HCT116 (cell line): ENCODE measurements at regions not wholly inside any gene's neighbourhood (a gene's known extent, or its start where the extent isn't known, plus 50 kb on each side); places are given as distances from the start of the nearest gene placed in this dataset.

Experiments
- ATAC-seq: fragments of 200-7000 bp; cut with Tn5 transposase; 2 replicates; pipeline ENCODE4 v1.9.1; 2020; ENCODE audit warnings: mild to moderate bottlenecking, moderate library complexity
- BruUV-seq: library from RNA; stranded (reverse); fragments of 400-500 nt; replicated peaks from 2 replicates; lab custom pipeline; 2021; lab: Mats Ljungman, UMichigan
- CTCF ChIA-PET: fragments of 300-600 bp; sonication (Branson Sonifier 250); formaldehyde crosslinking; loops from one replicate; lab custom pipeline; 2021; ENCODE audit warnings: antibody characterized with exemption; lab: Charles Lee
- POLR2A ChIA-PET: fragments of 300-600, 350-600 bp; sonication (Branson Sonifier 250); formaldehyde crosslinking; loops from one replicate; lab custom pipeline; 2021; ENCODE audit warnings: antibody characterized with exemption; lab: Charles Lee
- RAD21 ChIA-PET, 2 experiments: fragments of 300-600 bp; sonication (Branson Sonifier 250); formaldehyde crosslinking; loops; one replicate each; lab custom pipeline; 2023; ENCODE audit warnings: low total read pairs in 2 of 2; ENCODE audit not compliant: uncharacterized antibody in 2 of 2, unreplicated experiment in 2 of 2, low non-redundant PET in 1 of 2; lab: Charles Lee
- DNase-seq: peaks from one replicate; pipeline ENCODE4 v3.0.0-alpha.2; 2010; ENCODE audit warnings: low read depth, low spot score
- H2AFZ ChIP-seq: fragments of 200-600 bp; shearing (Covaris generic), sonication (generic); 2 replicates; pipeline ENCODE4 v1.6.1; 2017; ENCODE audit warnings: low read depth, mixed run types, mixed read lengths, antibody characterized with exemption, low read length; ENCODE audit not compliant: poor library complexity, severe bottlenecking
- H3K27ac ChIP-seq: 2 replicates; pipeline ENCODE4 v1.5.1; 2012; ENCODE audit warnings: low read depth, low read length
- H3K27me3 ChIP-seq: fragments of 200-600 bp; sonication (generic); 2 replicates; pipeline ENCODE4 v1.6.1; 2016; ENCODE audit warnings: mixed run types, low read length, mixed read lengths; ENCODE audit not compliant: insufficient read depth
- H3K36me3 ChIP-seq, 2 experiments: fragments of 200-500 bp in 1 of 2; fragments of 200-600 bp in 1 of 2; sonication (Bioruptor generic) in 1 of 2; sonication (generic) in 1 of 2; 2 replicates each; pipeline versions ENCODE4 v1.5.1 to v1.6.1; 2014 to 2016; ENCODE audit warnings: low read length in 2 of 2, inconsistent platforms in 1 of 2, mixed read lengths in 1 of 2, mixed run types in 1 of 2; ENCODE audit not compliant: insufficient read depth in 2 of 2, control insufficient read depth in 1 of 2
- H3K4me1 ChIP-seq, 2 experiments: fragments of 200-600 bp in 1 of 2; sonication (generic) in 1 of 2; 2 replicates each; pipeline versions ENCODE4 v1.5.1 to v1.6.1; 2012 to 2017; ENCODE audit warnings: low read length in 2 of 2, inconsistent platforms in 1 of 2, mild to moderate bottlenecking in 1 of 2, mixed read lengths in 1 of 2, mixed run types in 1 of 2, moderate library complexity in 1 of 2; ENCODE audit not compliant: insufficient read depth in 2 of 2, control insufficient read depth in 1 of 2
- H3K4me2 ChIP-seq: fragments of 200-600 bp; sonication (generic); 2 replicates; pipeline ENCODE4 v1.6.1; 2017; ENCODE audit warnings: mixed run types, low read length, mixed read lengths
- H3K4me3 ChIP-seq, 2 experiments: fragments of 200-600 bp in 1 of 2; sonication (generic) in 1 of 2; replicated peaks in 1 of 2; 2 replicates each; pipeline ENCODE4 v1.5.1; 2011 to 2016; ENCODE audit warnings: low read length in 2 of 2, control low read depth in 1 of 2, low read depth in 1 of 2, mild to moderate bottlenecking in 1 of 2, mixed read lengths in 1 of 2, mixed run types in 1 of 2
- H3K79me2 ChIP-seq: fragments of 200-600 bp; sonication (generic); 2 replicates; pipeline ENCODE4 v1.6.1; 2017; ENCODE audit warnings: mild to moderate bottlenecking, mixed run types, low read length, moderate library complexity, mixed read lengths; ENCODE audit not compliant: insufficient read depth
- H3K9ac ChIP-seq: fragments of 200-600 bp; sonication (generic); 2 replicates; pipeline ENCODE4 v1.6.1; 2016; ENCODE audit warnings: low read length, mixed read lengths
- H3K9me2 ChIP-seq: fragments of 200-600 bp; sonication (generic), shearing (Covaris generic); 2 replicates; pipeline ENCODE4 v1.6.1; 2017; ENCODE audit warnings: mixed run types, mild to moderate bottlenecking, moderate library complexity; ENCODE audit not compliant: insufficient read depth
- H3K9me3 ChIP-seq, 2 experiments: fragments of 200-500 bp in 1 of 2; fragments of 200-600 bp in 1 of 2; sonication (Bioruptor generic) in 1 of 2; sonication (generic) in 1 of 2; 2 replicates each; pipeline ENCODE4 v1.6.1; 2014 to 2017; ENCODE audit warnings: low read length in 2 of 2, mixed read lengths in 2 of 2, inconsistent platforms in 1 of 2, low read depth in 1 of 2, mild to moderate bottlenecking in 1 of 2, mixed run types in 1 of 2, moderate library complexity in 1 of 2; ENCODE audit not compliant: control insufficient read depth in 1 of 2, insufficient read depth in 1 of 2
- H4K20me1 ChIP-seq: fragments of 200-600 bp; sonication (generic), shearing (Covaris generic); 2 replicates; pipeline ENCODE4 v1.6.1; 2017; ENCODE audit warnings: mixed run types, mild to moderate bottlenecking, moderate library complexity; ENCODE audit not compliant: insufficient read depth
- CBX3 ChIP-seq: IDR thresholded peaks from 2 replicates; pipeline ENCODE4 v1.6.1; 2012; ENCODE audit warnings: low read depth
- CEBPB ChIP-seq: IDR thresholded peaks from 2 replicates; pipeline ENCODE4 v1.6.1; 2012; ENCODE audit warnings: low read depth
- CTCF ChIP-seq, 3 experiments: fragments of 200-600 bp in 1 of 3; sonication (generic) in 1 of 3; IDR thresholded peaks in 2 of 3; conservative IDR thresholded peaks in 1 of 3; 2 replicates each; pipeline ENCODE4 v1.5.1; 2012 to 2017; ENCODE audit warnings: low read depth in 2 of 3, low read length in 2 of 3, antibody characterized with exemption in 1 of 3, borderline replicate concordance in 1 of 3, control low read depth in 1 of 3, mild to moderate bottlenecking in 1 of 3, mixed read lengths in 1 of 3, mixed run types in 1 of 3, moderate library complexity in 1 of 3; ENCODE audit not compliant: insufficient read depth in 1 of 3
- EGR1 ChIP-seq: IDR thresholded peaks from 2 replicates; pipeline ENCODE4 v1.6.1; 2012; ENCODE audit warnings: low read depth
- ELF1 ChIP-seq: IDR thresholded peaks from 2 replicates; pipeline ENCODE4 v1.6.1; 2012; ENCODE audit warnings: low read depth, borderline replicate concordance
- EZH2 ChIP-seq: fragments of 200-600 bp; sonication (generic); IDR thresholded peaks from 2 replicates; pipeline ENCODE4 v1.6.1; 2017; ENCODE audit warnings: antibody characterized with exemption, mixed run types
- EZH2phosphoT487 ChIP-seq: fragments of 200-600 bp; IDR thresholded peaks from 2 replicates; pipeline ENCODE4 v1.6.1; 2018; ENCODE audit warnings: antibody characterized with exemption, borderline replicate concordance
- FOSL1 ChIP-seq: IDR thresholded peaks from 2 replicates; pipeline ENCODE4 v1.6.1; 2012; ENCODE audit warnings: low read depth
- JUND ChIP-seq: IDR thresholded peaks from 2 replicates; pipeline ENCODE4 v1.6.1; 2012
- MAX ChIP-seq: IDR thresholded peaks from 2 replicates; pipeline ENCODE4 v1.6.1; 2012
- POLR2AphosphoS5 ChIP-seq: IDR thresholded peaks from 2 replicates; pipeline ENCODE4 v1.6.1; 2011; ENCODE audit warnings: mild to moderate bottlenecking, low read depth, low read length, moderate library complexity
- RAD21 ChIP-seq: IDR thresholded peaks from 2 replicates; pipeline ENCODE4 v1.6.1; 2012; ENCODE audit warnings: low read depth, mild to moderate bottlenecking
- SIN3A ChIP-seq: IDR thresholded peaks from 2 replicates; pipeline ENCODE4 v1.6.1; 2012; ENCODE audit warnings: low read depth
- TCF7L2 ChIP-seq: IDR thresholded peaks from 2 replicates; pipeline ENCODE4 v1.7.0; 2011; ENCODE audit warnings: borderline replicate concordance, inconsistent platforms; ENCODE audit not compliant: insufficient read depth, insufficient read length; ENCODE audit errors: extremely low read depth
- YY1 ChIP-seq: IDR thresholded peaks from 2 replicates; pipeline ENCODE4 v1.6.1; 2011; ENCODE audit warnings: low read length, low read depth, moderate library complexity, mild to moderate bottlenecking; ENCODE audit not compliant: insufficient replicate concordance; ENCODE audit errors: extremely low read depth
- ZNF274 ChIP-seq: fragments of 200-500 bp; sonication (Bioruptor generic); IDR thresholded peaks from 2 replicates; pipeline ENCODE4 v1.6.1; 2014; ENCODE audit warnings: mild to moderate bottlenecking, low read depth, low read length, inconsistent platforms
- intact Hi-C: fragments of 100-400 bp; cut with micrococcal nuclease; formaldehyde crosslinking; loops from 2 replicates; pipeline ENCODE4 v1.10.0; 2022
- TF ChIP-seq, protein P1 (sequence below): IDR thresholded peaks from 2 replicates; pipeline ENCODE4 v1.6.1; 2012

DNA sequence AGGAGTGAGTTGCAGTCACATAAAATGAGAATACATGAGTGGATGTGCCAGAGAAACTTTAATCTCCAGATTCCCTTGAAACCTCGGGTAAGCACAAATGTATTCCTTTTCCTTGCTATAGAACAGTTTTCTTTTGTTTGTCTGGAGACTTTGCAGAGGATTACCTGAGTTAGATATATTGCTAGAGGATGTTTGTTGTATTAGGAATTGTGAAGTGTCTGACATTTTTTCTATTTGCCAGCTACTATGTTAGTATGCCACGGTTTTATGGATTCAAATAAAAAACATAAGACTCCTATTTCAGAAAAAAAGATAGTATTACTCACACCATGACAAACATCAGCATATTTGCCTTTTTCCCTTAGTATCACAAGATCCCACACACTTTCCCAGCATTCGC is 844.9 kb upstream of the SLITRK5 start:
- Histone ChIP-seq H3K4me2 (no peak overlapping the region), H3K27me3 (no peaks in the 10 kb centered on the region), H3K4me3 (no peak overlapping the region), H3K36me3 (no peaks in the 10 kb centered on the region), H4K20me1 (no peaks in the 10 kb centered on the region), H3K9me2 (no peaks in the 10 kb centered on the region), H3K79me2 (no peaks in the 10 kb centered on the region), H3K4me1 (no peaks in the 10 kb centered on the region), H3K9me3 (no peaks in the 10 kb centered on the region), H3K9ac (no peak overlapping the region), H2AFZ (no peak overlapping the region), H3K27ac (no peak overlapping the region)
- intact Hi-C loops = no loop called here
- DNase-seq = no peak
- CTCF ChIA-PET = no interaction called here
- no peak for ATAC-seq
- RAD21 ChIA-PET = no interaction called here
- no peak for TF ChIP-seq POLR2AphosphoS5
- POLR2A ChIA-PET = no interaction called here
- no TSS peak for BruUV-seq

DNA sequence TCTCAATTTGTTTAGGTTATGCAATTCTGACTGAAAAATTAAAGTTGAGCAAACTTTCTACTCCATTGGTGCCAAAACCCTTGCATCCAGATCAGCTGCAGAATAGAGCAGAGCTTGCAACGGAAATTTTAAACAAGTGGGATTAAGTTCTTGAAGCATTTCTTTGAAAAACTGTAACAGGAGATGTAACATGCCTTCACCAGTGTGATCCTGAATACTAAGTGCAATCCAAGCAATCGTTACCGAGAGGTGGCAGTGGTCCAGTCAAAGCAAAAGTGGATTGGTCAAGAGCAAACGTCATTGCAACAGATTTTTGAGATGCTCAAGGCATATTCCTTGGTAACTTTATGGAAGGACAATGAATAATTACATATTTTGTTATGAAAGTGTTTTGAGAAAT is 841.1 kb upstream of the SLITRK5 start:
- no peak overlapping the region for H3K9ac ChIP-seq
- H3K4me3 ChIP-seq = no peak overlapping the region
- no peak overlapping the region for H2AFZ ChIP-seq
- no TSS peak for BruUV-seq
- ChIA-PET CTCF (no interaction called here), POLR2A (no interaction called here), RAD21 (no interaction called here)
- no peaks in the 10 kb centered on the region for H3K79me2 ChIP-seq
- ATAC-seq (no peak), DNase-seq (no peak)
- H3K9me2 ChIP-seq = no peaks in the 10 kb centered on the region
- no peak overlapping the region for H3K27ac ChIP-seq
- H3K27me3 ChIP-seq = no peaks in the 10 kb centered on the region
- intact Hi-C loops = no loop called here
- no peak overlapping the region for H3K4me2 ChIP-seq
- H3K9me3 ChIP-seq = no peaks in the 10 kb centered on the region
- H4K20me1 ChIP-seq = no peaks in the 10 kb centered on the region
- no peaks in the 10 kb centered on the region for H3K4me1 ChIP-seq
- H3K36me3 ChIP-seq = no peaks in the 10 kb centered on the region
- TF ChIP-seq JUND = no peak
- no peak for TF ChIP-seq CBX3
- TF ChIP-seq SIN3A = no peak
- TF ChIP-seq, protein P1, sequence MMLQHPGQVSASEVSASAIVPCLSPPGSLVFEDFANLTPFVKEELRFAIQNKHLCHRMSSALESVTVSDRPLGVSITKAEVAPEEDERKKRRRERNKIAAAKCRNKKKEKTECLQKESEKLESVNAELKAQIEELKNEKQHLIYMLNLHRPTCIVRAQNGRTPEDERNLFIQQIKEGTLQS = no peak
- TF ChIP-seq FOSL1 = no peak
- TF ChIP-seq POLR2AphosphoS5 = no peak
- no peak for TF ChIP-seq YY1
- no peak for TF ChIP-seq EGR1
- no peak for TF ChIP-seq MAX
- no peak for TF ChIP-seq CEBPB
- no peak for TF ChIP-seq RAD21
- TF ChIP-seq ZNF274 = no peak
- no peak for TF ChIP-seq ELF1
- TF ChIP-seq TCF7L2 = no peak
- no peak for TF ChIP-seq EZH2phosphoT487
- no peak for TF ChIP-seq CTCF (IDR thresholded peaks at IDR 0.05 in 2 of 3, conservative IDR thresholded peaks at IDR 0.05 in 1 of 3; ENCODE audit: borderline replicate concordance in 1 of 3, insufficient read depth in 1 of 3, low read depth in 2 of 3, low read length in 2 of 3)
- TF ChIP-seq EZH2 = no peak
